ENCODE measurements at regions not wholly inside any gene's neighbourhood (a gene's known extent, or its start where the extent isn't known, plus 50 kb on each side); places are given as distances from the start of the nearest gene placed in this dataset.

DNA sequence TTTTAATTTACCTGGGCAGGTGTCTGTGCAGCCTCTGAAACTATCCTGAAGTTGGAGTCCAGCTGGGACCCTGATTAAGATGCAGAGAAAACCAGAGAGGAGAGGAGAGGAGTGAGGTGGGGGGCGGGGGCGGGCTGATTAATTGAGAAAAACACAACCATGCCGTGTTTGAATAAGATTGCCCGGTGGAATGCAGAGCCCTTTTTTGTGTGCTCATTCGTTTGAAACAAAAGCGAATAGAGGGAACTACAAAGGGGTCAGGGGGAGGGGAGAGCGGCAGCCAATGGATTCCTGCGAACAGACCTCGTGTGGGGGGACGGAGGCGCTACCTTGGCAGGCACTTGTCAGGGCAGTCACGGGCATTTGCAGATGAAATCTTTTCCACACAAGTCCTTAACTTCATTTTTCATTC, 355.8 kb downstream of the SOX9 start:
- Histone ChIP-seq H3F3A (ENCODE audit: insufficient read depth, low read length) (no peaks in the 10 kb centered on the region), H3K9me3 (replicated peaks; ENCODE audit: insufficient read depth, low read length) (no peaks in the 10 kb centered on the region), H3K4me1 (ENCODE audit: low read length) (no peaks in the 10 kb centered on the region; the same call in 1 of the 2 replicates), H3K36me3 (replicated peaks; ENCODE audit: insufficient read depth, low read length) (no peaks in the 10 kb centered on the region), H3K27ac (ENCODE audit: low read length) (no peak overlapping the region), H3K9me2 (replicated peaks; ENCODE audit: insufficient read depth, low read length) (no peaks in the 10 kb centered on the region), H3K4me3 (ENCODE audit: low read length) (no peak overlapping the region), H2AFZ (ENCODE audit: low read length) (no peak overlapping the region), H4K20me1 (ENCODE audit: insufficient read depth, low read length) (peaks cover 20% of the 10 kb centered on the region), H3K9ac (ENCODE audit: low read length) (no peak overlapping the region), H3K4me2 (ENCODE audit: low read depth, low read length) (no peak overlapping the region), H3K27me3 (replicated peaks; ENCODE audit: insufficient read depth, low read length) (no peaks in the 10 kb centered on the region), H3K79me2 (ENCODE audit: low read length) (peaks cover 93% of the 10 kb centered on the region)
- TF ChIP-seq CTCF (IDR thresholded peaks at IDR 0.05; ENCODE audit: low read length) (no peak), EZH2 (optimal IDR thresholded peaks at IDR 0.05; ENCODE audit: low read depth, low read length) (no peak), EZH2phosphoT487 (IDR thresholded peaks at IDR 0.05; ENCODE audit: low read length) (no peak)
- DNase-seq, result no peak

- H3K4me2 ChIP-seq (ENCODE audit: low read depth, low read length), result no peak overlapping the region
- H3K4me3 ChIP-seq (ENCODE audit: low read length), result no peak overlapping the region
- peaks cover 93% of the 10 kb centered on the region for H3K79me2 ChIP-seq (ENCODE audit: low read length)
- no peak overlapping the region for H3K9ac ChIP-seq (ENCODE audit: low read length)
- TF ChIP-seq EZH2 (optimal IDR thresholded peaks at IDR 0.05; ENCODE audit: low read depth, low read length), result no peak
- H3K9me2 ChIP-seq (replicated peaks; ENCODE audit: insufficient read depth, low read length), result no peaks in the 10 kb centered on the region
- no peak for DNase-seq
- no peaks in the 10 kb centered on the region for H3F3A ChIP-seq (ENCODE audit: insufficient read depth, low read length)
- peaks cover 11% of the 10 kb centered on the region for H4K20me1 ChIP-seq (ENCODE audit: insufficient read depth, low read length)
- H2AFZ ChIP-seq (ENCODE audit: low read length), result no peak overlapping the region
- no peaks in the 10 kb centered on the region; the same call in 1 of the 2 replicates for H3K4me1 ChIP-seq (ENCODE audit: low read length)
- H3K9me3 ChIP-seq (replicated peaks; ENCODE audit: insufficient read depth, low read length), result no peaks in the 10 kb centered on the region
- H3K27me3 ChIP-seq (replicated peaks; ENCODE audit: insufficient read depth, low read length), result no peaks in the 10 kb centered on the region
- no peak overlapping the region for H3K27ac ChIP-seq (ENCODE audit: low read length)
- no peaks in the 10 kb centered on the region for H3K36me3 ChIP-seq (replicated peaks; ENCODE audit: insufficient read depth, low read length)
Measured at GRCh38 chr17:72477491-72477890, 356.7 kb downstream of the SOX9 start.

DNA sequence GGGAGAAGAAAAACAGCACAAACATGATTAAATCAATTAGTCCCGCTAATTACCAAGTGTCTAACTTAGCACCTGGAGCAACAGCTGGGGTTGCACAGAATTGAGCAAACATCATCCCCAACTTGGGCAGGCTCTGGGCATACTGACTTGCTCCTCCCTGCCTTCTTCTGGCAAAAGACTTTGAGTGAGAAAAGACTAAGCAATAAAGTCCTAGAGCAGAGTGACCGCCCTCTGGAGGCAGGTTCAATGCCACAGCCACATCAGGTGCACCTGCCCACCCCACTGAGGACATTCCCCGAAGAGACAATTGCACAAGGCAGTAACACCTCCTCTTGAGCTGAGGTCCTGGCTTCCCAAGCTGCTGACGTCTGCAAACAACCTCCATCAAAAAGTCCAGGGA, 358.3 kb downstream of the SOX9 start:
- H3K79me2 ChIP-seq (ENCODE audit: low read length), result peaks cover 100% of the 10 kb centered on the region

More for the DNA sequence above, 358.3 kb downstream of the SOX9 start:
- Histone ChIP-seq H3K27me3 (replicated peaks; ENCODE audit: insufficient read depth, low read length) (no peaks in the 10 kb centered on the region), H3K4me3 (ENCODE audit: low read length) (no peak overlapping the region), H3K9ac (ENCODE audit: low read length) (no peak overlapping the region), H3K4me1 (ENCODE audit: low read length) (no peaks in the 10 kb centered on the region; the same call in 1 of the 2 replicates), H3K4me2 (ENCODE audit: low read depth, low read length) (no peak overlapping the region), H4K20me1 (ENCODE audit: insufficient read depth, low read length) (peaks cover 9% of the 10 kb centered on the region), H3K9me2 (replicated peaks; ENCODE audit: insufficient read depth, low read length) (no peaks in the 10 kb centered on the region), H3F3A (ENCODE audit: insufficient read depth, low read length) (no peaks in the 10 kb centered on the region), H3K9me3 (replicated peaks; ENCODE audit: insufficient read depth, low read length) (no peaks in the 10 kb centered on the region), H3K27ac (ENCODE audit: low read length) (no peak overlapping the region), H2AFZ (ENCODE audit: low read length) (no peak overlapping the region), H3K36me3 (replicated peaks; ENCODE audit: insufficient read depth, low read length) (no peaks in the 10 kb centered on the region)
- TF ChIP-seq CTCF (IDR thresholded peaks at IDR 0.05; ENCODE audit: low read length) (no peak), EZH2phosphoT487 (IDR thresholded peaks at IDR 0.05; ENCODE audit: low read length) (no peak), EZH2 (optimal IDR thresholded peaks at IDR 0.05; ENCODE audit: low read depth, low read length) (no peak)
- no peak for DNase-seq
